K562 (cell line): ENCODE measurements at regions not wholly inside any gene's neighbourhood (a gene's known extent, or its start where the extent isn't known, plus 50 kb on each side); places are given as distances from the start of the nearest gene placed in this dataset.

ENCODE experiments used
- ATAC-seq: fragments of 200-7000 bp; cut with Tn5 transposase; 3 replicates; pipeline ENCODE4 v1.9.1; 2020; ENCODE audit warnings: moderate library complexity
- BruUV-seq: library from RNA; stranded (reverse); fragments of 400-500 nt; replicated peaks from 2 replicates; lab custom pipeline; 2021; lab: Mats Ljungman, UMichigan
- CTCF ChIA-PET: fragments of 300-600 bp; formaldehyde crosslinking; extraction: SDS; loops from one replicate; lab custom pipeline; 2021; ENCODE audit warnings: low intra/inter-chr PET ratio; lab: Yijun Ruan, JAX
- POLR2A ChIA-PET: fragments of 300-600, 350-650 bp; sonication (Branson Sonifier 250); formaldehyde crosslinking; extraction: SDS; loops from one replicate; lab custom pipeline; 2021; ENCODE audit warnings: antibody characterized with exemption, inconsistent platforms; lab: Yijun Ruan, JAX
- DNase-seq, 4 experiments: peaks; one replicate each; pipeline versions ENCODE4 v3.0.0 to v3.0.0-alpha.2; 2011 to 2018; ENCODE audit warnings: low spot score in 3 of 4, mixed read lengths in 3 of 4; ENCODE audit errors: extremely low read depth in 1 of 4
- FAIRE-seq: peaks from 2 replicates; lab custom pipeline; 2011; peaks lifted over from hg19 to GRCh38; lab: Jason Lieb, UNC
- H2AFZ ChIP-seq: 2 replicates; pipeline ENCODE4 v1.6.0; 2011; ENCODE audit warnings: low read depth, low read length, control low read depth, inconsistent platforms
- H3K27ac ChIP-seq: fragments of 200-600 bp; 3 replicates; pipeline ENCODE4 v1.8.0; 2011; ENCODE audit warnings: low read depth, mild to moderate bottlenecking, control low read depth, inconsistent platforms, low read length, moderate library complexity, mixed read lengths; ENCODE audit errors: extremely low read depth
- H3K27me3 ChIP-seq, 2 experiments: fragments of 300-600 bp in 1 of 2; 2 replicates in 1 of 2; 3 replicates in 1 of 2; pipeline versions ENCODE4 v1.6.0 to v1.8.0; 2011; ENCODE audit warnings: inconsistent platforms in 2 of 2, low read length in 2 of 2, mild to moderate bottlenecking in 1 of 2, mixed read lengths in 1 of 2, moderate library complexity in 1 of 2; ENCODE audit not compliant: control insufficient read depth in 2 of 2, insufficient read depth in 2 of 2
- H3K36me3 ChIP-seq: fragments of 300-600 bp; 3 replicates; pipeline ENCODE4 v1.8.0; 2011; ENCODE audit warnings: mild to moderate bottlenecking, low read length, inconsistent platforms; ENCODE audit not compliant: control insufficient read depth, insufficient read depth
- H3K4me1 ChIP-seq, 2 experiments: fragments of 200-600 bp in 1 of 2; replicated peaks in 1 of 2; 2 replicates in 1 of 2; 3 replicates in 1 of 2; pipeline versions ENCODE4 v1.5.1 to v1.8.0; 2011; ENCODE audit warnings: inconsistent platforms in 2 of 2, low read length in 2 of 2, mild to moderate bottlenecking in 1 of 2, mixed read lengths in 1 of 2, moderate library complexity in 1 of 2; ENCODE audit not compliant: control insufficient read depth in 2 of 2, insufficient read depth in 2 of 2
- H3K4me2 ChIP-seq: 2 replicates; pipeline ENCODE4 v1.6.1; 2011; ENCODE audit warnings: low read length, control low read depth, inconsistent platforms, mixed read lengths; ENCODE audit not compliant: insufficient read depth
- H3K4me3 ChIP-seq: fragments of 200-600 bp; sonication (generic), shearing (Covaris generic); 2 replicates; pipeline ENCODE4 v1.5.1; 2016; ENCODE audit warnings: control low read depth, inconsistent platforms
- H3K79me2 ChIP-seq: fragments of 200-600 bp; 3 replicates; pipeline ENCODE4 v1.8.0; 2011; ENCODE audit warnings: low read length, inconsistent platforms; ENCODE audit not compliant: control insufficient read depth, insufficient read depth
- H3K9ac ChIP-seq, 2 experiments: 2 replicates each; pipeline versions ENCODE4 v1.6.0 to v1.6.1; 2011; ENCODE audit warnings: low read depth in 2 of 2, low read length in 2 of 2, control low read depth in 1 of 2, inconsistent platforms in 1 of 2, mild to moderate bottlenecking in 1 of 2, mixed read lengths in 1 of 2; ENCODE audit not compliant: insufficient read depth in 1 of 2
- H3K9me1 ChIP-seq: one replicate; pipeline ENCODE4 v1.6.0; 2011; ENCODE audit warnings: inconsistent platforms, mild to moderate bottlenecking, low read length, moderate library complexity; ENCODE audit not compliant: control insufficient read depth, insufficient read depth
- H3K9me3 ChIP-seq: replicated peaks from 2 replicates; pipeline ENCODE4 v1.5.1; 2011; ENCODE audit warnings: low read depth, low read length, inconsistent platforms; ENCODE audit not compliant: control insufficient read depth, insufficient read depth
- H4K20me1 ChIP-seq: replicated peaks from 2 replicates; pipeline ENCODE4 v1.6.1; 2011; ENCODE audit warnings: low read length, inconsistent platforms, mixed read lengths; ENCODE audit not compliant: control insufficient read depth, insufficient read depth
- MBD2 ChIP-seq: sonication (generic); IDR thresholded peaks from 2 replicates; pipeline ENCODE4 v1.6.1; 2016; ENCODE audit warnings: low read depth, borderline replicate concordance
- PHB ChIP-seq: fragments of 250-450 bp; sonication (Bioruptor Pico); IDR thresholded peaks from 2 replicates; pipeline ENCODE4 v1.5.0; 2021
- POLR3A ChIP-seq: IDR thresholded peaks from 2 replicates; pipeline ENCODE4 v1.6.1; 2011; ENCODE audit warnings: borderline replicate concordance, mild to moderate bottlenecking, moderate library complexity; ENCODE audit not compliant: insufficient read length, insufficient read depth; ENCODE audit errors: extremely low read depth
- SMC3 ChIP-seq: conservative IDR thresholded peaks from 2 replicates; pipeline ENCODE4 v1.6.1; 2011; ENCODE audit warnings: low read depth, low read length, improper control_type of control experiment; ENCODE audit not compliant: insufficient read depth
- TEAD2 ChIP-seq: fragments of 450-650 bp; IDR thresholded peaks from 2 replicates; pipeline ENCODE4 v1.6.1; 2016; ENCODE audit warnings: missing genetic modification characterization, control low read depth, missing compliant biosample characterization
- ZNF609 ChIP-seq: sonication (generic); formaldehyde crosslinking; IDR thresholded peaks from 2 replicates; pipeline ENCODE4 v1.8.1; 2023; ENCODE audit warnings: missing genetic modification reagents, mild to moderate bottlenecking, borderline replicate concordance
- WGBS: fragments of 100-300 bp; shearing (Covaris generic); methylation state at CpG from one replicate; pipeline ENCODE4 v1.1.6; 2016; ENCODE audit warnings: low coverage, mixed read lengths; ENCODE audit not compliant: insufficient coverage; ENCODE audit errors: missing lambda C conversion rate; 5-methylcytosine and 5-hydroxymethylcytosine counted together
- in situ Hi-C: fragments of 300-500 bp; cut with MboI; formaldehyde crosslinking; loops from 4 replicates; pipeline ENCODE4 v1.15.0; 2018; ENCODE audit warnings: inconsistent platforms, mixed read lengths
- intact Hi-C: fragments of 100-400 bp; cut with micrococcal nuclease; formaldehyde crosslinking; loops from 2 replicates; pipeline ENCODE4 v1.14.2; 2022

- intact Hi-C loops (no loop called here), in situ Hi-C loops (no loop called here)
- Histone ChIP-seq H4K20me1 (no peaks in the 10 kb centered on the region), H3K4me3 (no peak overlapping the region), H3K36me3 (no peaks in the 10 kb centered on the region), H3K9me1 (no peaks in the 10 kb centered on the region), H3K79me2 (no peaks in the 10 kb centered on the region), H3K9ac (no peak overlapping the region), H3K9me3 (no peaks in the 10 kb centered on the region), H3K4me2 (no peak overlapping the region), H2AFZ (no peak overlapping the region), H3K27me3 (peaks cover 3 to 53% of the 10 kb centered on the region in 2 experiments; a peak in 3 of 5 replicates), H3K4me1 (no peaks in the 10 kb centered on the region; a peak in 1 of 5 replicates), H3K27ac (no peak overlapping the region)
- TF ChIP-seq POLR3A = no peak
- no peak for TF ChIP-seq PHB
- peak in 1 of 4 experiments; percentile 10 for DNase-seq
- ChIA-PET POLR2A (interaction anchor here (0.8 kb wide), 1 partner anchor 9 kb away, joined by 3 read pairs; no protein-coding TSS in a partner anchor), CTCF (no interaction called here)
- WGBS = 1% methylated on average over 19 of the region's 19 CpGs
- no peak for FAIRE-seq
- no TSS peak for BruUV-seq
- no peak for ATAC-seq
These were observed 158.3 kb upstream of the PFKP start for GRCh38 chr10:2908851-2909630.

- H3K4me2 ChIP-seq = no peak overlapping the region
- H3K27ac ChIP-seq = no peak overlapping the region
- no TSS peak for BruUV-seq
- H4K20me1 ChIP-seq = no peaks in the 10 kb centered on the region
- H3K36me3 ChIP-seq = no peaks in the 10 kb centered on the region
- intact Hi-C loops (no loop called here), in situ Hi-C loops (no loop called here)
- 0% methylated on average over 1 of the region's 2 CpGs for WGBS
- no peak overlapping the region for H3K4me3 ChIP-seq
- ChIA-PET CTCF (no interaction called here), POLR2A (no interaction called here)
- ATAC-seq = no peak
- no peaks in the 10 kb centered on the region for H3K9me3 ChIP-seq
- no peaks in the 10 kb centered on the region for H3K79me2 ChIP-seq
- no peak overlapping the region for H2AFZ ChIP-seq
- no peak for DNase-seq
- FAIRE-seq = peak; percentile 96
- H3K27me3 ChIP-seq = peaks cover 8 to 54% of the 10 kb centered on the region in 2 experiments; a peak in 4 of 5 replicates
- no peaks in the 10 kb centered on the region for H3K9me1 ChIP-seq
- TF ChIP-seq POLR3A (no peak), MBD2 (no peak), ZNF609 (CRISPR knock-in tag) (no peak), TEAD2 (no peak), SMC3 (no peak)
- no peaks in the 10 kb centered on the region; a peak in 1 of 5 replicates for H3K4me1 ChIP-seq
- H3K9ac ChIP-seq = no peak overlapping the region
These were observed 160.4 kb upstream of the PFKP start for GRCh38 chr10:2906974-2907373.
